Neural crest cell (in vitro differentiated cells): ENCODE measurements at regions not wholly inside any gene's neighbourhood (a gene's known extent, or its start where the extent isn't known, plus 50 kb on each side); places are given as distances from the start of the nearest gene placed in this dataset.
"Not testable (repeated sequence)": the region's sequence is repeated elsewhere in the genome, so short reads cannot be mapped to it uniquely, and the experiment has no call there.

Experiments used
- DNase-seq: peaks from one replicate; pipeline ENCODE4 v3.0.0; 2021; ENCODE audit warnings: low read depth, mixed read lengths, low spot score
- H3K27ac Mint-ChIP-seq: one replicate; pipeline ENCODE4 v1.8.0; 2021; ENCODE audit warnings: mild to moderate bottlenecking, mixed read lengths; ENCODE audit not compliant: unreplicated experiment
- H3K27me3 Mint-ChIP-seq: 2 replicates; pipeline ENCODE4 v1.8.0; 2021; ENCODE audit warnings: low read depth, mild to moderate bottlenecking, mixed read lengths
- H3K36me3 Mint-ChIP-seq: 2 replicates; pipeline ENCODE4 v1.8.0; 2021; ENCODE audit warnings: low read depth, mild to moderate bottlenecking, mixed read lengths
- H3K4me1 Mint-ChIP-seq: 2 replicates; pipeline ENCODE4 v1.8.0; 2021; ENCODE audit warnings: mixed read lengths
- H3K4me3 Mint-ChIP-seq: one replicate; pipeline ENCODE4 v1.8.0; 2021; ENCODE audit warnings: mild to moderate bottlenecking, mixed read lengths
- H3K9me3 Mint-ChIP-seq: 2 replicates; pipeline ENCODE4 v1.8.0; 2021; ENCODE audit warnings: mixed read lengths
- TF ChIP-seq, protein P1 (sequence below): fragments of 200-600 bp; sonication (generic); conservative IDR thresholded peaks from 2 replicates; pipeline ENCODE4 v1.5.0; 2021; ENCODE audit warnings: antibody characterized with exemption, mild to moderate bottlenecking

DNA sequence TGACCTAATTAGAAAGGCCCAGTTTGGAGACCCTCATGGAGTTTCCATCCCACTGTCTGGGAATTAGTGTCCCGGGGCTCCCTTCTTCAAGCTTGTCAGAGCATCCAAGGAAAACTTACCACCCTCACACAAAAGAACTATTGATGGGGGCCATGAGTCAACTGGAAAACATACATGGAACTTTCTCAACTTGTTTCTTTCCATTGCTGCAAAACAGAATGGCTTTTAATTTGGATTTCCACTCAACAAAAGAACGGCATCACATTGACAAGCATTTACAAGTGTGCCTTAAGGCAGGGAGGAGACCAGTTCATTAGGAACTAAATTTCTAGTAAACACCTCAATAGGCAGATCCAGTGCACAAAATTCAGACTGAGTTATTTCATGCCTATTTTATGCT lies 289.1 kb upstream of the PREP start:
- H3K27ac Mint-ChIP-seq = no peak overlapping the region

DNA sequence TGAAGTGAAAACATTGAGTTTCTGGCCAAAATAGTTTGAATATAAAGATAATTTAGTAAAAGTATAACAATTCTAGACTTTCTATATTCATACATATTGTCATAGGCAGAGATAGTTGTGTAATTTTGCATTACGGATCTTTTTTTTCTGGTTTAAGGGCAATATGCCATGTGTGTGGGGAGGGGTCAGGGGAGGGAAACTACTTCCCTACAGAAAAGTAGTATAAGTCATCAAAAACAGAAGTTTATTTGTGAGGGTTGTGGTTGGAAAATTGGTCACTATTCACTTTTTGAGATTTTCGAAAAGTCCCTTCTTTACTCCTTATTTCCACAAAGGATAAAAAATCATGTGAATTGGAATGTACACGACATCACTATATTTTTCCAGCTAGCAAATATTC lies 288.2 kb upstream of the PREP start:
- Mint-ChIP-seq H3K36me3 (peaks cover 14% of the 10 kb centered on the region), H3K27me3 (no peaks in the 10 kb centered on the region), H3K27ac (no peak overlapping the region), H3K4me1 (peaks cover 12% of the 10 kb centered on the region), H3K4me3 (no peak overlapping the region), H3K9me3 (peaks cover 27% of the 10 kb centered on the region)
- TF ChIP-seq, protein P1, sequence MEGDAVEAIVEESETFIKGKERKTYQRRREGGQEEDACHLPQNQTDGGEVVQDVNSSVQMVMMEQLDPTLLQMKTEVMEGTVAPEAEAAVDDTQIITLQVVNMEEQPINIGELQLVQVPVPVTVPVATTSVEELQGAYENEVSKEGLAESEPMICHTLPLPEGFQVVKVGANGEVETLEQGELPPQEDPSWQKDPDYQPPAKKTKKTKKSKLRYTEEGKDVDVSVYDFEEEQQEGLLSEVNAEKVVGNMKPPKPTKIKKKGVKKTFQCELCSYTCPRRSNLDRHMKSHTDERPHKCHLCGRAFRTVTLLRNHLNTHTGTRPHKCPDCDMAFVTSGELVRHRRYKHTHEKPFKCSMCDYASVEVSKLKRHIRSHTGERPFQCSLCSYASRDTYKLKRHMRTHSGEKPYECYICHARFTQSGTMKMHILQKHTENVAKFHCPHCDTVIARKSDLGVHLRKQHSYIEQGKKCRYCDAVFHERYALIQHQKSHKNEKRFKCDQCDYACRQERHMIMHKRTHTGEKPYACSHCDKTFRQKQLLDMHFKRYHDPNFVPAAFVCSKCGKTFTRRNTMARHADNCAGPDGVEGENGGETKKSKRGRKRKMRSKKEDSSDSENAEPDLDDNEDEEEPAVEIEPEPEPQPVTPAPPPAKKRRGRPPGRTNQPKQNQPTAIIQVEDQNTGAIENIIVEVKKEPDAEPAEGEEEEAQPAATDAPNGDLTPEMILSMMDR = no peak
- DNase-seq = no peak

More for the DNA sequence above, 289.1 kb upstream of the PREP start:
- Mint-ChIP-seq H3K9me3 (peaks cover 22% of the 10 kb centered on the region), H3K4me3 (no peak overlapping the region), H3K27me3 (no peaks in the 10 kb centered on the region), H3K36me3 (peaks cover 9% of the 10 kb centered on the region), H3K4me1 (peaks cover 12% of the 10 kb centered on the region)
- TF ChIP-seq, protein P1 = no peak
- no peak for DNase-seq

DNA sequence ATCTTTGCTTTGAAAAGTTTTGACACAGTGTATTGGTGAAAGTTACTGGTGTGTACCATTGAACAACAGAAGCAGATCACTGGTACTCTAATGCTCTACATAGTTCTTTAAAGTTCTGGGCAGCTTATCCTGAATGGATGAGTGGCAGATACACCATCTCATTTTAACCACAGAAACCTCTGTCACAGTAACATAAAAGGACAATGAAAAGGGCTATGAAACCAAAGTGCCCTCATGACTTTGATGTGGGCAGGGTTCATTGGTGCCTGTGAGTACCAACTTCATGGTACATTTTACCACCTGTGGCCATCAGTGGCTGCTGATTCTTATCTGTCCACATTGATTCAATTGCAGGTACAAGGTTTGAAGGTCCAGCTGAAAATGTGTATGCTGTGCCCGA lies 285.7 kb upstream of the PREP start:
- DNase-seq = no peak
- Mint-ChIP-seq H3K27me3 (no peaks in the 10 kb centered on the region), H3K36me3 (peaks cover 18% of the 10 kb centered on the region), H3K27ac (no peak overlapping the region), H3K4me1 (peaks cover 7% of the 10 kb centered on the region), H3K4me3 (no peak overlapping the region), H3K9me3 (peaks cover 35% of the 10 kb centered on the region)
- TF ChIP-seq, protein P1 = no peak

DNA sequence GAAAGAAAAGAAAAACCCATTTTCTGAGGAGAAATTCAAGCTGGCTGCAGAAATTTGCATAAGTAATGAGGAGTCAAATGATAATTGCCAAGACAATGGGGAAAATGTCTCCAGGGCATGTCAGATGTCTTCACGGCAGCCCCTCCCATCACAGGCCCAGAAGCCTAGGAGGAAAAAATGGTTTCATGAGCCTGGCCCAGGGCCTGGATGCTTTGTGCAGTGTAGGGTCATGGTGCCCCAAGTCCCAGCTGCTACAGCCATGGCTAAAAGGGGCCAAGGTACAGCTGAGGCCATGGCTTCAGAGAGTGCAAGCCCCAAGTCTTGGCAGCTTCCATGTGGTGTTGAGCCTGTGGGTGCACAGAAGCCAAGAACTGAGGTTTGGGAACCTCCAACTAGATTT lies 283.9 kb upstream of the PREP start:
- peaks cover 19% of the 10 kb centered on the region for H3K36me3 Mint-ChIP-seq
- peaks cover 37% of the 10 kb centered on the region for H3K9me3 Mint-ChIP-seq
- H3K27me3 Mint-ChIP-seq, DNase-seq, H3K4me3 Mint-ChIP-seq, H3K4me1 Mint-ChIP-seq, H3K27ac Mint-ChIP-seq: not testable (repeated sequence)

DNA sequence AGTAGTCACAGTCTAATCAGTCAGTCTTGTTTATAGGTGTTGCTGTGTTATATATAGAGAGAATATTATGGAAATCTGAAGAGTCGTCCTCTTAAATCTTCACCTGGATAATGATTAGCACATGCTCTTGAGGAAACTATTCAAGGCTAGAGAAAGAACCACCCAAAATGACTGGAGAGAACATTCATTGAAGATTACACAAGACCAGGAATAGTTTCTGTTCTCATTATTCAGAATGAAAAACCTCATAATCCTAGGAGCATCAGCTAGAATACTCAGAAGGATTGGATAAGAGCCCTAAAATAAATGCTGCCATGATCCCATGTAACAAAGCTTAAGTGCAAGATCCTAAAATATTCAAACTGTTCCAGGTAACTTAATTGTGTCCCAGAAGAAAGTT lies 278.2 kb upstream of the PREP start:
- H3K4me3 Mint-ChIP-seq = no peak overlapping the region
- H3K9me3 Mint-ChIP-seq = peaks cover 15% of the 10 kb centered on the region
- TF ChIP-seq, protein P1 = no peak
- H3K36me3 Mint-ChIP-seq = peaks cover 15% of the 10 kb centered on the region
- no peaks in the 10 kb centered on the region for H3K27me3 Mint-ChIP-seq
- no peak for DNase-seq
- H3K4me1 Mint-ChIP-seq = no peaks in the 10 kb centered on the region
- no peak overlapping the region for H3K27ac Mint-ChIP-seq

DNA sequence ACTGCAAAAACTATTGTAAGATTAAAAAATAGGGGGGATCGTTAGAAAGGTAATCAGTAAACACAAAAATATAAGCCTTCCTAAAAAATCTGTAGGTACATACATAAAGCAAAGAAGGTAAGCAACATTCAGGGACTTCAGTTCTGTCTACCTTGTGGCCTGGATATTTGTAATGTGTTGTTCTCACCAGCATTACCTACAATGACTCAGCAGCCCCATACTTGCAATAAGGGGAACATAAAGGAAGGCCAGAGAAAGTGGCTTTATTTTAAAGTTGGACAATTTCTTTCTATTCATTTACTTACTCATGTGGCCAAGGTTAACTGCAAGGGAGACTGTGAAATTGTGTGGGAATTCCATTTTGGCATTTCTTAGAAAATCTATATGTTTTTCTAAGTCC lies 277.2 kb upstream of the PREP start:
- no peak for DNase-seq
- Mint-ChIP-seq H3K4me3 (no peak overlapping the region), H3K36me3 (peaks cover 15% of the 10 kb centered on the region), H3K9me3 (peaks cover 14% of the 10 kb centered on the region), H3K27ac (no peak overlapping the region), H3K27me3 (no peaks in the 10 kb centered on the region), H3K4me1 (no peaks in the 10 kb centered on the region)
- TF ChIP-seq, protein P1 = no peak
